ENCODE measurements at regions not wholly inside any gene's neighbourhood (a gene's known extent, or its start where the extent isn't known, plus 50 kb on each side); places are given as distances from the start of the nearest gene placed in this dataset.

- no peak for TF ChIP-seq EZH2 (IDR thresholded peaks at IDR 0.05)
- TF ChIP-seq EZH2phosphoT487 (IDR thresholded peaks at IDR 0.05; ENCODE audit: borderline replicate concordance): no peak
Measured at GRCh38 chr3:132164469-132165092, 129.8 kb upstream of the CPNE4 start (continued).

- DNase-seq (ENCODE audit: low read depth, low spot score) (no peak), ATAC-seq (no peak)
- Histone ChIP-seq H3K79me2 (ENCODE audit: insufficient read depth, low read length) (no peaks in the 10 kb centered on the region), H3K9ac (ENCODE audit: low read length) (no peak overlapping the region), H3K4me2 (ENCODE audit: low read length) (no peak overlapping the region), H3K4me1 (ENCODE audit: control insufficient read depth in 1 of 2, insufficient read depth in 2 of 2, low read length in 2 of 2) (no peaks in the 10 kb centered on the region), H3K9me2 (ENCODE audit: insufficient read depth) (no peaks in the 10 kb centered on the region), H3K4me3 (replicated peaks in 1 of 2; ENCODE audit: low read depth in 1 of 2, low read length in 2 of 2) (no peak overlapping the region), H3K9me3 (ENCODE audit: control insufficient read depth in 1 of 2, insufficient read depth in 1 of 2, low read depth in 1 of 2, low read length in 2 of 2) (no peaks in the 10 kb centered on the region), H3K27me3 (ENCODE audit: insufficient read depth, low read length) (peaks cover 44% of the 10 kb centered on the region), H3K27ac (ENCODE audit: low read depth, low read length) (no peak overlapping the region), H2AFZ (ENCODE audit: low read depth, low read length, poor library complexity, severe bottlenecking) (no peak overlapping the region), H3K36me3 (ENCODE audit: control insufficient read depth in 1 of 2, insufficient read depth in 2 of 2, low read length in 2 of 2) (no peaks in the 10 kb centered on the region), H4K20me1 (ENCODE audit: insufficient read depth) (no peaks in the 10 kb centered on the region)
- intact Hi-C loops (cut with micrococcal nuclease): no loop called here
- RAD21 ChIA-PET (ENCODE audit: low non-redundant PET in 1 of 2, low total read pairs in 2 of 2, uncharacterized antibody in 2 of 2, unreplicated experiment in 2 of 2): no interaction called here
- BruUV-seq (replicated peaks): no TSS peak
- CTCF ChIA-PET: no interaction called here
- TF ChIP-seq POLR2AphosphoS5 (IDR thresholded peaks at IDR 0.05; ENCODE audit: low read depth, low read length) (no peak), SIN3A (IDR thresholded peaks at IDR 0.05; ENCODE audit: low read depth) (no peak)
- POLR2A ChIA-PET: no interaction called here
Measured at GRCh38 chr3:132167870-132168269, 133.1 kb upstream of the CPNE4 start.

DNA sequence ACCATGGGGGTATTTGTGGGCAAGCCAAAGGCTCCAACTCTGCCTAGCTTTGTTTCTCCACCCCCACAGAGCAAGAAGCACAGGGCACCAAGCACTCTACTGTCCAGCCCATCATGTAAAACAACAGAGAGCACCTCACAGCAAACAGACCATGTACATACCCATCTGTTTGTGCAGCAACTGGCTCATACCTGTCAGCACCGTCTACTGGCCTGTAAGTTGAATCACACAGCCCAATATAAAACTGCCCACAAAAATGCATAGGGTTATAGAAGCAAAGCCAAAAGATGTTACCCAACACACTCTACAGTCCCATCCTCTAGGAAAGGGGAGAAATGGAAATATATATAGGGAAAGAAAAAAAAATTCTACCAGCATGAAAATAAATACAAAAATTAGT, 139.7 kb upstream of the CPNE4 start:
- Histone ChIP-seq H3K79me2 (ENCODE audit: insufficient read depth, low read length) (no peaks in the 10 kb centered on the region), H3K27me3 (ENCODE audit: insufficient read depth, low read length) (peaks cover 40% of the 10 kb centered on the region), H3K9ac (ENCODE audit: low read length) (no peak overlapping the region), H3K4me1 (ENCODE audit: control insufficient read depth in 1 of 2, insufficient read depth in 2 of 2, low read length in 2 of 2) (no peaks in the 10 kb centered on the region), H3K4me2 (ENCODE audit: low read length) (no peak overlapping the region), H3K9me3 (ENCODE audit: control insufficient read depth in 1 of 2, insufficient read depth in 1 of 2, low read depth in 1 of 2, low read length in 2 of 2) (no peaks in the 10 kb centered on the region), H3K27ac (ENCODE audit: low read depth, low read length) (no peak overlapping the region), H3K36me3 (ENCODE audit: control insufficient read depth in 1 of 2, insufficient read depth in 2 of 2, low read length in 2 of 2) (no peaks in the 10 kb centered on the region), H4K20me1 (ENCODE audit: insufficient read depth) (no peaks in the 10 kb centered on the region), H3K4me3 (replicated peaks in 1 of 2; ENCODE audit: low read depth in 1 of 2, low read length in 2 of 2) (no peak overlapping the region), H2AFZ (ENCODE audit: low read depth, low read length, poor library complexity, severe bottlenecking) (no peak overlapping the region), H3K9me2 (ENCODE audit: insufficient read depth) (no peaks in the 10 kb centered on the region)
- DNase-seq (ENCODE audit: low read depth, low spot score): no peak
- no peak for TF ChIP-seq ZFX (IDR thresholded peaks at IDR 0.05)
- no peak for TF ChIP-seq FOSL1 (IDR thresholded peaks at IDR 0.05; ENCODE audit: low read depth)
- TF ChIP-seq SIN3A (IDR thresholded peaks at IDR 0.05; ENCODE audit: low read depth): no peak
- no peak for TF ChIP-seq SRF (IDR thresholded peaks at IDR 0.05; ENCODE audit: low read depth)
- no peak for TF ChIP-seq EZH2 (IDR thresholded peaks at IDR 0.05)
- TF ChIP-seq ELF1 (IDR thresholded peaks at IDR 0.05; ENCODE audit: borderline replicate concordance, low read depth): no peak
- TF ChIP-seq ZNF274 (IDR thresholded peaks at IDR 0.05; ENCODE audit: low read depth, low read length): no peak
- no peak for TF ChIP-seq RAD21 (IDR thresholded peaks at IDR 0.05; ENCODE audit: low read depth)
- no peak for TF ChIP-seq EGR1 (IDR thresholded peaks at IDR 0.05; ENCODE audit: low read depth)
- TF ChIP-seq POLR2A (IDR thresholded peaks at IDR 0.05; ENCODE audit: borderline replicate concordance, extremely low read depth, insufficient read depth, insufficient read length): no peak
- no peak for TF ChIP-seq POLR2AphosphoS5 (IDR thresholded peaks at IDR 0.05; ENCODE audit: low read depth, low read length)
- ChIA-PET POLR2A (no interaction called here), RAD21 (ENCODE audit: low non-redundant PET in 1 of 2, low total read pairs in 2 of 2, uncharacterized antibody in 2 of 2, unreplicated experiment in 2 of 2) (no interaction called here), CTCF (no interaction called here)
- intact Hi-C loops (cut with micrococcal nuclease): loop anchor here (10.0 kb wide), 1 partner anchor 60 kb away; no protein-coding TSS in a partner anchor
- no peak for ATAC-seq
- BruUV-seq (replicated peaks): no TSS peak

All from HCT116 (cell line).